Kidney glomerular epithelial cell (primary cell): ENCODE measurements at regions not wholly inside any gene's neighbourhood (a gene's known extent, or its start where the extent isn't known, plus 50 kb on each side); places are given as distances from the start of the nearest gene placed in this dataset.

Experiments
- DNase-seq: peaks from one replicate; lab custom pipeline; 2025; lab: John Stamatoyannopoulos, UW

- DNase-seq, result no peak
These were observed 305.8 kb downstream of the AACS start for GRCh38 chr12:125371033-125371432.

GRCh38 chr12:125372085-125372484 lies 306.9 kb downstream of the AACS start:
- no peak for DNase-seq

- DNase-seq, result no peak
These were observed 308.1 kb downstream of the AACS start for GRCh38 chr12:125373375-125373774.

- DNase-seq, result no peak
These were observed 311.2 kb downstream of the AACS start for GRCh38 chr12:125376422-125376821.

GRCh38 chr12:125377093-125377492 lies 311.9 kb downstream of the AACS start:
- no peak for DNase-seq

GRCh38 chr12:125381373-125381772 lies 316.1 kb downstream of the AACS start:
- no peak for DNase-seq

GRCh38 chr12:125382926-125383325 lies 317.7 kb downstream of the AACS start:
- no peak for DNase-seq

- no peak for DNase-seq
These were observed 321.4 kb downstream of the AACS start for GRCh38 chr12:125386652-125387051.

GRCh38 chr12:125387206-125387605 lies 322.0 kb downstream of the AACS start:
- no peak for DNase-seq

GRCh38 chr12:125389061-125389697 lies 323.9 kb downstream of the AACS start:
- DNase-seq, result no peak

- no peak for DNase-seq
These were observed 328.3 kb downstream of the AACS start for GRCh38 chr12:125393569-125393968.

- no peak for DNase-seq
These were observed 330.5 kb downstream of the AACS start for GRCh38 chr12:125395583-125396215.

GRCh38 chr12:125399489-125399888 lies 334.3 kb downstream of the AACS start:
- no peak for DNase-seq

GRCh38 chr12:125402874-125403789 lies 337.9 kb downstream of the AACS start:
- DNase-seq, result peak; percentile 3

- DNase-seq, result no peak
These were observed 338.6 kb downstream of the AACS start for GRCh38 chr12:125403843-125404242.

GRCh38 chr12:125406131-125406530 lies 340.9 kb downstream of the AACS start:
- DNase-seq, result no peak

GRCh38 chr12:125408718-125409117 lies 343.5 kb downstream of the AACS start:
- DNase-seq, result no peak

GRCh38 chr12:125412506-125412905 lies 347.3 kb downstream of the AACS start:
- no peak for DNase-seq

- no peak for DNase-seq
These were observed 352.2 kb downstream of the AACS start for GRCh38 chr12:125417446-125417845.

GRCh38 chr12:125418902-125419564 lies 353.8 kb downstream of the AACS start:
- DNase-seq, result no peak

- no peak for DNase-seq
These were observed 359.7 kb downstream of the AACS start for GRCh38 chr12:125424909-125425308.

- DNase-seq, result no peak
These were observed 366.3 kb downstream of the AACS start for GRCh38 chr12:125431516-125431915.
